Activated CD8-positive, alpha-beta memory T cell treated with anti-CD3 and anti-CD28 coated beads, Interleukin-2, amount 50 U/mL, for 24 hours (primary cell): ENCODE measurements at regions not wholly inside any gene's neighbourhood (a gene's known extent, or its start where the extent isn't known, plus 50 kb on each side); places are given as distances from the start of the nearest gene placed in this dataset.
"Not testable (repeated sequence)": the region's sequence is repeated elsewhere in the genome, so short reads cannot be mapped to it uniquely, and the experiment has no call there.

ENCODE experiments used
- DNase-seq: peaks from one replicate; pipeline ENCODE4 v3.0.0-alpha.2; 2020; ENCODE audit errors: extremely low read depth

DNA sequence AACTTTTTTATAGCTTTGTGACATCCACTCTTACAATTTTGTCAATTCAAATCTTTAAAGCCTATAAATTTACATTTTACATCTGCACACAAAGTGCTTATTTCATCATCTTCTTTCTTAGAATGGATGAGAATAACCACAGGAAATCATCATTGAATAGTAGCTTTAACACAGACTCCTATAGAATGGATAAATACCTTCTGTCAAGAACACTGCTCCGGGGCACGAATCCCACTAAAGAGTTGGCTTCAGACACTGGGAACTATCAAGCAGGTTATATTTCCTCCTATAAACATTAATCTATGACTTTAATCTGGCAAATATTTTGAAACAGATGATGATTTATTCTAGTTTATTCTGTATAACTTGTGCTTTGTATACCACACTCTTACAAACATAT lies 269.7 kb upstream of the TPK1 start:
- no peak for DNase-seq

DNA sequence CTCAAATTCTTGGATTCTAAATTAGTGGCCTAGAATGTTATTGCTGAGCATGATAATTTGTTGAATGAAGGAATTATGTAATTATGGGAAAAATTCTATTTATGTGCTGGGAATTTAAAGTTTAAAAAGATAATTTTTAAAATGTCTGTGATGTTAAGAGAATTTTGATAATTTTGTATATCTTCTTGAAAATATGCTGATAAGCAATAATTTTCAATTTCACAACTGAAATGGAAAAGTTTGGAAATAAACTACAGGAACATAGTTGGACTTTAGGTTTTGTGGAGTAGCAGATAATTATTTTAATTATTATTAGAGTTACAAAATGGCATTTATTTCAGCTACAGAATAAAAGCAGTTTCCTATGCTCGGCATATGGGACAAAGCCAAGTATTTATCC lies 268.5 kb upstream of the TPK1 start:
- DNase-seq, result no peak

DNA sequence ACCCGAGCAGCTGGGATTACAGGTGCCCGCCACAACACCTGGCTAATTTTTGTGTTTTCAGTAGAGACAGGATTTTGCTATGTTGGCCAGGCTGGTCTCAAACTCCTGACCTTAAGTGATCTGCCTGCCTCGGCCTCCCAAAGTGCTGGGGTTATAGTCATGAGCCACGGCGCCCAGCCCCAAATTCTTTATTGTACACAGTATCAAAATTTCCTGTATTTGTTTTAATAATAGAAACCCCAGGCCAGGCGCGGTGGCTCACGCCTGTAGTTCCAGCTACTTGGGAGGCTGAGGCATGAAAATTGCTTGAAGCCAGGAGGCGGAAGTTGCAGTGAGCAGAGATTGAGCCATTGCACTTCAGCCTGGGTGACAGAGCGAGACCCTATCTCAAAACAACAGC lies 266.3 kb upstream of the TPK1 start:
- DNase-seq, result not testable (repeated sequence)

DNA sequence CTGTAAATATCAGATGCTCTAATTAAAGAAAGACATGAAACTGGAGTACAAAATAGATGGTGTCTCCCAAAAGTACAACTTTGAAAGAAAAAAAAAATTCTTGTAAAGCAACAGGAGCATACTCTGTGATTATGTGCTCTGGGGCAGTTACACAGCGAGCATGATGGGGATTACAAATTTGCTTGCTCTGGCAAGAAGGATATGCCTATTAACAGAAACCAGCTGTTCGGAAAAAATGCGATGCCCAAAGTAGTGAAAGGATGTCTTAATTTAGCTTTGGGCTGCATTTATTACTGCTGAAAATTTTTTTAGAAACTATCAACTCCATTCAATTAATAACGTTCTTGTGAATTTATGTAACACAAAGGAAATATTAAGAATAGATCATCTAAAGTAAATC lies 256.9 kb upstream of the TPK1 start:
- no peak for DNase-seq

DNA sequence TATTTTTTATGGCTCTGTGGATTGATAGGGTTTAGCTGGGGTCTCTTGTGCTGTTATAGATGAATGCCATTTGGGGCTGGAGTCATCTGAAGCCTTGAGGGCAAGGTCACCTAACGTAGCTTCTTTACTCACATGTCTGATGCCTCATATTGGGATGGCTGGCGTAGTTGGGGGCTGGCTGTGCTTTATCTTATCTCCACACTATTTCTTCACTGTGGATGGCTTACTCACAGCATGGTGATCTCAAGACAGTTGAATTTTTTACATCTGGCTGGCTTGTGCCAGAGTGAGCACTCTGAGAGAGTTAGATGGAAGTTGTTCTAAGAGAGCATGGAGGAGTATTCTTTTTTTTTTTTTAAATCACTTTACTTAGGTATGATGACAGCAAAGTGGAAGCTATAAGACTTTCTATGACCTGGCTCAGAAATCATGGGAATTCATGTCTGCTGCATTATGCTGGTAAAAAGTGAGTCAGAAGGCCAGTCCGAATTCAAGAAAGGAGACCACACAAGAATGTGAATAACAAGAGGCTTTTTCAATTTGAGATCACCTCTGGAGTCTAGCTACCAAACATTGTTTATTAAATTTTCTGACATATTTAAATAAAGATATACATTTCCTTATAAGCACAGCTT lies 252.4 kb upstream of the TPK1 start:
- no peak for DNase-seq

DNA sequence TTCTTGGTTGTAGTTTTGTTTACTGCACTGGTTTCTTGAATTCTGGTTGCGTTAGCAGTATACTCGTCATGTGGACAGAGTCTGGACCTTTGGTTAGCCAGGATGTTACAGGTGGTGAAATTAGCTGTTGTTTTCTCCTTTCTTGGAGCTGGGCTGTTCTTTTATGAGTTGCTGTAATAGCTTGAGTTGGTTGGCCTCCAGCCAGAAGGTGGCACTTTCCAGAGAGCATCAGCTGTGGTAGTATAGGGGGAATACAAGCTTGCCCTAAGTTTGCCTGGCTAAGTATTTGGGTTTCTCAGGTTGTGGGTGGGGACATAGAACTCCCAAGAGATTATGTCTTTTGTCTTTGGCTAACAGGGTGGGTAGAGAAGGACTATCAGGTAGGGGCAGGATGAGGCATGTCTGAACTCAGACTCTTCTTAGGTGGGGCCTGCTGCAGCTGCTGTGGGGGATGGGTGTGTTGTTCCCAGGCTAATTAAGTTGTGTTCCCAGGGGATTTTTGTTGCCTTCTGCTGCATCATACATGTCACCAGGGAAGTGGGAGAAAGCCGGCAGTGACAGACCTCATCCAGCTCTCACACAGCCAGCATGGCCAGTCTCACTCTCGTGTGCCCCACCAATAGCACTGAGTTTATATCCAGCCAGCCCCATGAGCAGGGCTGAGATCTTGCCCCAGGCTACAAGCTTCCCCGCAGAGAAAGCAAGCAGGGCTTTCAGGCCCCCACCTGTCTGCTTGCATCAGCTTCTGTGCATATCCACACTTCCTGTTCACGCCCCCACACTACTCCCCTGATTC lies 246.7 kb upstream of the TPK1 start:
- no peak for DNase-seq

DNA sequence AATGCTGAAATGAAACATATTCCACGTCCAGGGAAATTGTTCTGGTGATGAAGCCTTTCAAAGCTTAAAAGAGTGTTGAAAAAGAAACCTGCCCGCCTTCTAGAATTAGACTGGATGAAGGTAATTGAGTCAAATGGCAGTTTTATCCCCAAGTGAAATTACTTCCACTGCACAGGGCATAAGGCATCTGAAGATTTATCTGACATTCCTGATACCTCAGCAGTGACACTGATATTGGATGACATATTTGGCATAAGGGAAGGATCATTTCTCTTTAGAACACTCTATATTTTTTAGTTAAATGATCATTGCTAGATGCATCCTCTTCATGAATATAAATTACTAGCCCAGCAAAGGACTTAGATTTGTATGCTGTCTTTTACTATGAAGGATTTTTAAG lies 229.6 kb upstream of the TPK1 start:
- DNase-seq, result no peak

DNA sequence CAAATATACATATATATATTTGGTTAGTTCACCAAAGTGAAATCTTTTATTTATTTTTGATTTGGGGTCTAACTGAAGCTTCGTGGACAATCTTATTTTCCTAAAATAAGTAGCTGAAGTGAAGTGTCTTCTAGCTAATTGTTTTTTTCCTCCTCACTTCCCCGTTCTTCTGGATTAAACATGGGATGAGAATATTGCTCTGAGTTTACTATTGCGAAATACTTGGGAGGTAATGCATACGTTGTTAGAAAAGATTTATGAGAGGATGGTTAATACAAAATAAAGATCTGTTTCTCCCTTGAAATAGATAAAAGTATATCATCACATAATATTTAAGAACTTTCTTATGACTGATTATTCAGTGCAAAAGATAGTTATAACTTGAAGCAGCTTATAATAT lies 228.3 kb upstream of the TPK1 start:
- DNase-seq, result no peak

DNA sequence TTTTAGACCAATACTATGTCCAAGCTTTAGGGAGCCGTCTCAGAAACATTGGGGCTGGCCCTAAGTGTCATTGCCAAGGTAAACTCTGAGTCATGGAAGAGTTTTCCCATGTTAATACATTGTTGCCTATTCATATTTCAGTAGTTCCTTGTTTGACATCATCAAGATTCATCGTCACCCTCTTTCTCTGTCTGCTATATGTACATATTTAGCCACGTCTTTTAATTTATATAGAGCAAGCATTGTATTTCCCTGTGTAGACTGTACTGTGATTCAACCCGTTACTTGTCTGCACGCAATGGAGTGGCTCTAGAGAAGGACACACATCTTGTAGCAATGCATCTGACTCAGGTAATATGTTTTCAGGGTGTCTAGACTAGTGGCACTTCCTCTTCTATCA lies 217.9 kb upstream of the TPK1 start:
- DNase-seq, result no peak

DNA sequence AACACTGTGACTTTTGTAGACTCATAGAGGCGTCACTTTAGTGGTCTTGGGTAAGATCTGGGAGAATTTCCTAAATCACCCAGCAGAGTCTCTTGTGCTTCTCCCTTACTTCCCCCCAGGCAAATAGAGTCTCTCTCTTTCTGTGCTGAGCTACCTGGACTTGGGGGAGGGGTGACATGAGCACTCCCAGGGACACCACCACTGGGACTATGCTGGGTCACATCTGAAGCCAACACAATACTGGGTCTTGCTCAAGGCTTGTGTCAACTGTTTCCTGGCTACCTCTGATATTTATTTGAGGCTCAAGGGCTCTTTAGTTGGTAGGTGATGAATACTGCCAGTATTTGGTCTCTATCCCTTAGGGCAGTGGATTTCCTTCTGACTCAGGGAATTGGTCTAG lies 214.6 kb upstream of the TPK1 start:
- no peak for DNase-seq

DNA sequence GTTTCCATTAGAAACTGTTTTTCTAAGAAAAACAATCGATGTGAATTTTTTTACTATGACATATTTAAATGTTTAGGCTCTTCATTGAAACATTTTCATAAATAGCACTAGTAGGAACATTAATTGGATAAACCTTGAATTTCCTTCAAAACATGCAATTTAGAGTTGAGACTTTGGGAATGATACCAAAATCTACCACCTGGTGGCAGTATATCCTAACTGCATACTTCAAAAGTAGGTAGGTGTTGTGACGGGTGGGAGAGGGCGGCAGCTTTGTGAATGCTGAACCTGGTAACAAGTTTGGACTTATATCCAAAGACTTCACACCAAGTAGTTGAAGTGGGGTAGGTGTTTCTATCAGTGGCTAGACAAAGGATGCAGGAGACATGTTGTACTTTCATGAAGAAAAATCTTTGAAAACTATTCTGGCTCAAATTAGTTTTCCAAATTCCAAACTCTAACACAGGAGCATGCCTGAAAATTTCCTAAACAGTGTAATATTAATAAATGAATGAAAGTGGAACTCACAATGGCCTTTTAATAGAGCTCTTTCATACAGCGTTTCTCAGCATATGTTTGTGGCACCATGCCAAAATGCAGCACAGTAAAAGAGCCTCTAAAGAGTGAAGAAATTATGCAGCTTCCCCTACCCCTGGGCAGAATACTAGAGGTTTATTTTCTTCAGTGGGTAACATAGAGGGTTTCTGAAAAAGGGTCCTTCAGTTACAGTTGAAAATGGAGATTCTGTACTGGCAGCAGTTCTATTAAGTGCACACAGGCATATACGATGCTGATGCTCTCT lies 201.0 kb upstream of the TPK1 start:
- DNase-seq, result peak; percentile 6

DNA sequence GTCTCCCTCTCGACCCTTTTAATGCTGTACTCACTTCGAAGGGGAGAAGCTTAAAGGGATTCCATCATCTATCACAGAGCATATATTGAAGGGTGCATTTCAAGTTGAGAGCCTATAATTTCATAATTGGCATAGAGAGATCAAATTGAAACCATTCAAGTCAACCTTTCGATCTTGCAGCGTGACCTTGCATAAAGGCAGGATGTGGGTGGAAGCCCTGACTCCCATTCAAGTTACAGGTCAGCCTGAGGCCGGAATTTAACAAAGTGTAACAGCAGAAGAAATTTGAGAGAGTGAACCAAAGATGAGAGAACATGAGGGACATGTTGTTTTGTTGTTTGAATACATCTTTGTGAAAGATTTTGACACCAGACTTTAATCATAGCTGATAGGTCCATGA lies 195.3 kb upstream of the TPK1 start:
- no peak for DNase-seq

DNA sequence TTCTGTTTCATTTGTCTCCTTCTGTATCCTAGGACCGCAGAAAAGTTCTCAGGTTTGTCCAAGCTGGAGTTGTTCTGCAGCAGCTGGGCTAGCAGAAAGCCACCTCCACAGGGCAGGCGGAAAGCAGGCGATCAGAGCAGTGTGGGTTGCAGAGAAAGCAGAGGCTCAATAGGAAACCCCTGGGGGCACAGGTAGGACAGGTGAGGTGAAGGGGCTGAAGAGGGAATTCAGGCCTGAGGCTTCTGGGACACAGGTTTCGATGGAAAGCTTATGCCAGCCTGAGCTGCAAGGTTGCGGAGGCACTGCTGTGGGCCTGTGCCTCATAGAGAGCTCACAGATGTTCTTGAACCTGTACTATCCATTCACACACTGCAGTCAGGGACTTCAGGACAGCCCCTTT lies 194.9 kb upstream of the TPK1 start:
- no peak for DNase-seq

DNA sequence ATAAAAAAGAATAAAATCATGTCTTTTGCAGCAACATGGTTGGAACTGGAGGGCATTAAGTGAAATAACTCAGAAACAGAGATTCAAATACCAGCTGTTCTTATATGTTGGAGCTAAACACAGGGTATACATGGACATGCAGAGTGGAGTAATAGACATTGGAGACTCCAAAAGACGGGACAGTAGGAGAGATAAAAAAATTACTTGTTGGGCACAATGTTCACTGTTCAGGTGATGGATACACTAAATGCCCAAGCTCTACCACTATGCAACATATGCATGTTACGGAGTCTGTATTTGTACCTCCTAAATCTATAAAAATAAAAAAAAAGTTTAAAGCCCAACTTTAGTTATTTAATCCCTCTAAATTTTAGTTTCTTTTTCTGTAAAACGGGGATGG lies 184.6 kb upstream of the TPK1 start:
- DNase-seq, result no peak

DNA sequence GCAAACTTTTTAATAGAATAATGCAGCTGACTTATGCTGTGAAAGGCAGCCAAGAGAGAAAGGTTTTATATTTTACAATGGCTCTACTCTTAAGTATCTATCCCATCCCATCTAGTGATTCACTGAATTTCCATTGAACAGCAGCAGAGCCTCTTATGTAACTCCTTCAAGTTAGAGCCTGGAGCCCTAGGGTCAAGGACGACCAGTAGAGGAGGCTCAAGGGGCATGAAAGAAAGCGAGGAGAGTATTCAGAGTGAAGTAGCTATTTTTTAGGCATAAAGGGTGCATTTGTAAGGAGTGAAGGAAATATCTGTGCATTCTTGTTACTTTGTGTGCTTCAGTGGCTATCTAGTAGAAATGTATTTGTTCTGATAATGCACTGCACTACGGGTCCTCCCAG lies 180.2 kb upstream of the TPK1 start:
- DNase-seq, result no peak

DNA sequence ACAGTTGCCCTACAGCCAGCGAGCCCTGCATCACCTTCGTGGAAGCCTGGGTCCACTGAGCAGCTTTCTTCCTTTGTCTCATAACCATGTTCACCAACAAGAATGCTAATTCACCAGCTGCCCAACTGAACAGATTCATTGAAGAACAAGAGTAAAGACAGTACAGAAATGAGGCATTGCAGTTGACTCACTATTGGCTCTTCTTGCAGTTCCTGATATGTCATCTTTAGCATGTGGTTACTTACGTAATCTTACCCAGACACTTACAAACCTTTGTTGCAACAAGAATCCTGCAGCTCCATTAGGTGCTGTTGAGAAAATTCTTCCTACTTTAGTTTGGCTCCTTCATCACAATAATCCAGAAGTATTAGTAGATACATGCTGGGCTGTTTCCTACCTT lies 174.0 kb upstream of the TPK1 start:
- no peak for DNase-seq

DNA sequence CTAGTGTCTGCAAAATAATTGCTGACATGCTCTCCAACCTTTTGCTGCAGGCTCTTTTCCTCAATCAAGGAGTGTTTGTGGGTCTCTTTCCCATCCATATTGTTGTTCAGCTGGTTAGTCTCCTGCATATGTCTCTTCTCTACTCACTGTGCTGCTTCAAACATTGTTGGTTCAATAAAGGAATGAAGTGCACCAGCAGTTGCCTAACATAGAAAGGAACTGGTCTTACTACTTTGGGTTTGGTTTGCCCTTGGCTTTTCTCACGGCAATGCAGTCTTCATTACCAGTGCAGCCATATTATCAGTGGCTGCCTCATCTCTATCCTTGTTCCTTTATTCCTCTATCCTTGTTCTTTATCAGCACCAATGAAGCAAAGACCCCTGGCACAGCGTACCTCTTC lies 169.7 kb upstream of the TPK1 start:
- DNase-seq, result no peak

DNA sequence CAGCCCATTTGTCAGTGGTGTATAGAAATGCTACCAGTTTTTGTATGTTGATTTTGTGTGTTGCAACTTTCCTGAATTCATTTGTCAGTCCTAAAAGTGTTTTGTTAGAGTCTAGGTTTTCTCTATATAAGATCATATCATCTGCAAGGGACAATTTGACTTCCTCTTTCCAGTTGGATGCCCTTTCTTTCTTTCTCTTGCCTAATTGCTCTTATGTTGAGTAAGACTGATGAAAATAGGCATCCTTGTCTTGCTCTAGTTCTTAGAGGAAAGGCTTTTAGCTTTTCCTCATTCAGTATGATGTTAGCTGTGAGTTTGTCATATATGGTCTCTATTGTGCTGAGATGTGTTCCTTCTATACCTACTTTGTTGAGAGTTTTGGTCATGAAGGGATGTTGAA lies 161.7 kb upstream of the TPK1 start:
- DNase-seq, result no peak

DNA sequence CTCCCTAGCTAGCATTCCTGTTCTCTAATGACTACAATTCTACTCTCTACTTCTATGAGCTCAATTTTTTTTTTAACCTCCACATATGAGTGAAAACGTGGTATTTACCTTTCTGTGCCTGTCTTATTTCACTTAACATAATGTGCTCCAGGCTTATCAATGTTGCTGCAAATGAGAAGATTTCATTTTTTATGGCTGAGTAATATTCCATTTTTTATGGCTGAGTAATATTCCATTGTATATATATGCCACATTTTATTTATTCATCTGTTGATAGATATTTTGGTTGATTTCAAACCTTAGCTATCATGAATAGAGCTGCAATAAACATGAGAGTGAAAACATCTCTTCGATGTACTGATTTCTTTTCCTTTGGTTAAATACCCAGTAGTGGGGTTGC lies 159.6 kb upstream of the TPK1 start:
- no peak for DNase-seq

DNA sequence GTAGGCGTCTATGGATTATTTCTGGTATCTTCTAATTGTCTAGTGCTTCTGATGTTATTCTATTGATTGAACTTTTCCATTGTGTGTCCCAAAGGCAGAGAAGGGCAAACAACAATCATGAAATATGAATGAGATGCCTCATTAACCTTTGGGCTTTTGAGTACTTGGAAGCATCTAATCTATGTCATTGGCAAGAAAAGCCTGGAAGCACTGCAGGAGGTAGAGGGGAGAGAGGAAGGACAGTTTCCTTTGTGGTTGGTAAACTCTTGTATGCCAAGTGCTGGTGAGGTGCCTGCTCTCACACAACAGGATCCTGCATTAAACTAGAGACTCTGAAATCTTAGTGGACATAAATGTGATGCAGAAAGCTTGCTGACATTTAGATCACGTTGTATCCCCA lies 155.2 kb upstream of the TPK1 start:
- no peak for DNase-seq

DNA sequence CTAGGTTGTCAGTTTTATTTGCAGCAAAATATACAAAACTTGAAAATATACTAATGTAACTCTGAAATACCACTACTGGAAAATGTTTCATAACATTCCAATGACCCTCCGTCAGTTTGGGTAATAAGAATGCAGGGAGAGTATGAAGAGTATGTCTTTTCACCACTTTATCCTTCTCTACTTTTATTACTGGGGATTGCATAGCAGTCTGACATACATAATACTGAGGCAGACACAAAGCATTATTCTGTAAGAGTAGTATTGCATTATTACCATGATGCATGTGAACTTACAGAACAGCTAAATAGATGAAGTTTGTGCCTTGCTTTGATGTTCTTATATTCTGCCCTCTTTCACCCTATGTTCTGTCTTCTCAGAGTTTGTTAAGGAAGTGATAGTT lies 151.8 kb upstream of the TPK1 start:
- DNase-seq, result no peak

DNA sequence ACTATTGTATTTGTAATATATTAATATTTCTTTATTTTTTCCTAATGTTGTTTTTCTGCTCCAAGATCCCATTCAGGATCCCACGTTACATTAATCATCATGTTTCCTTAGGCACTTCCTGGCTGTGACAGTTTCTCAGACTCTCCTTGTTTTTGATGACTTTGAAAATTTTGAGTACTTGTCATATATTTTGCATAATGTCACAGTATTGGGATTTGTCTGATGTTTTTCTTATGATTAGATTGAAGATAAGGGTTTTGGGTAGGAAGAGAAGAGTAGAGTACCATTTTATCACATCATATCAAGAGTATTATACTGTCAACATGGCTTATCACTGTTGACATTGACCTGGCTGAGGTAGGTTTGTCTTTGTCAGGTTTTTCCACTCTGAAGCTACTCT lies 146.3 kb upstream of the TPK1 start:
- no peak for DNase-seq

DNA sequence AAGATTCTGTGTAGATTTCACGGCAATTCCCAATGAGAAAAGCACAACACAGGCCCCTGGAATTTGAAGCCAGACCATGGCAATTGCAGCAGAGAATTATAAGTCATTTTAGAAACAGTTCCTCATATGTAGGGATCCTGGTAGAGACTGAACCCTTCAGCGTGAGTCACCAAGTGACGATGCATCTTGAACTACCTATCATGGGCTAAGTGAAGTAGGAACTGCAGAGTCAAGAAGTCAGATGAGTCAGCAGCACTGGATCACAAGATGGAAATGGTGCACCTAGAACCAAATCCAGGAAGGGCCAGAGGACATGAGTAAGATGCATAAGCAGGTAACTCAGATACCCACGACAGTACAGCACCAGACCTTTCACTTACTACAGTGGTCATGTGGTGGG lies 140.0 kb upstream of the TPK1 start:
- no peak for DNase-seq
